HepG2 (cell line): ENCODE measurements at regions not wholly inside any gene's neighbourhood (a gene's known extent, or its start where the extent isn't known, plus 50 kb on each side); places are given as distances from the start of the nearest gene placed in this dataset.
A peak's percentile ranks its signal among the peaks of the same experiment; 100 is the strongest.

ENCODE experiments used
- CTCF ChIP-seq: sonication (generic); formaldehyde crosslinking; IDR thresholded peaks from 2 replicates; pipeline ENCODE4 v1.5.0; 2020; ENCODE audit warnings: mild to moderate bottlenecking, missing genetic modification reagents, moderate library complexity
- JUND ChIP-seq: sonication (generic); formaldehyde crosslinking; IDR thresholded peaks from 2 replicates; pipeline ENCODE4 v1.8.0; 2022; ENCODE audit warnings: mild to moderate bottlenecking, missing genetic modification reagents
- RFX5 ChIP-seq: IDR thresholded peaks from 2 replicates; pipeline ENCODE4 v1.6.1; 2011; ENCODE audit warnings: low read depth, low read length, improper control_type of control experiment
- SIN3A ChIP-seq: IDR thresholded peaks from 2 replicates; pipeline ENCODE4 v1.6.1; 2011; ENCODE audit warnings: low read depth, mild to moderate bottlenecking, control low read depth, low read length, borderline replicate concordance
- ZBTB7A ChIP-seq: sonication (generic); formaldehyde crosslinking; IDR thresholded peaks from 2 replicates; pipeline ENCODE4 v1.8.0; 2022; ENCODE audit warnings: mild to moderate bottlenecking, missing genetic modification reagents
- ZKSCAN8 ChIP-seq: IDR thresholded peaks from 2 replicates; pipeline ENCODE4 v1.6.1; 2016; ENCODE audit warnings: borderline replicate concordance, missing genetic modification reagents, missing compliant biosample characterization

DNA sequence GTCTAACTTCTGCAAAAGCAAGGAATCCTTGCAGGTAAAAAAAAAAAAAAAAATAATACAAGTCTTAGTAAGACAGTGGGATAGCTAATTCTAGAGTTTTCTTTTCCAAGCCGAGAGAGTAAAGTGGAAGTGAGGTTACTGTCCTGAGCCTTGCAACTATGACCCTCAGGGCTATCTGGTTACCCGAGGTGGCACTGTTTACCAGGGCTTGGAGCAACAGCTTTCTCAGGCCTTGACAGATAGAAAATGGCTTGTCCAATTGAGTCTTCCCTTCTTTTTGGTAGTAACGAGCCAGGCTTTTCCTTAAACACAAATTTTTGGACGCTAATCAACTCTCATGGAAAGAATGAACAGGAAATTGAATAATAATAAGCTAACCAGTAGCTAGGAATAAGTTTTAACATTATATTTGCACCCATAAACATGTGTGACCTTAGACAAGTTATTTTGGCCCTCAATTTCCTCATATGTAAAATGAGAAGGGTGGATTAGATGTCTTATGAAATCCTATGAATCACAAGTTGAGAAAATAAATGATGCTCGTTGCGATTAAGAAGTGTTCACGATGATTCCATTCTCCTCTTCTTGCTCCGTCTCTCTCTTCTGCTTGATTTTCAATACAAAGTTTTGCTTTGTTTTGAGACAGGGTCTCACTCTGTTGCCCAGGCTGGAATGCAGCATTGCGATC, 236.9 kb upstream of the KBTBD8 start:
- no peak for TF ChIP-seq RFX5
- TF ChIP-seq ZKSCAN8 (CRISPR knock-in tag): no peak
- TF ChIP-seq JUND (CRISPR knock-in tag): no peak
- no peak for TF ChIP-seq SIN3A
- TF ChIP-seq CTCF (CRISPR knock-in tag): peak; percentile 32
- TF ChIP-seq ZBTB7A (CRISPR knock-in tag): no peak
